CD8-positive, alpha-beta memory T cell (primary cell): ENCODE measurements at regions not wholly inside any gene's neighbourhood (a gene's known extent, or its start where the extent isn't known, plus 50 kb on each side); places are given as distances from the start of the nearest gene placed in this dataset.
"Not testable (repeated sequence)": the region's sequence is repeated elsewhere in the genome, so short reads cannot be mapped to it uniquely, and the experiment has no call there.

Source experiments
- CTCF ChIA-PET: fragments of 350-600 bp; sonication (Branson Sonifier 250); formaldehyde crosslinking; loops from one replicate; lab custom pipeline; 2021; ENCODE audit warnings: antibody characterized with exemption; lab: Charles Lee
- POLR2A ChIA-PET: fragments of 350-600 bp; sonication (Branson Sonifier 250); formaldehyde crosslinking; loops from one replicate; lab custom pipeline; 2021; ENCODE audit warnings: antibody characterized with exemption; lab: Charles Lee
- DNase-seq, 5 donors: peaks; one replicate each; pipeline versions ENCODE4 v3.0.0 to v3.0.0-alpha.2; 2020 to 2022; ENCODE audit warnings: mixed read lengths in 1 of 5
- H3K27ac ChIP-seq: one replicate; pipeline ENCODE4 v1.7.0; 2013; ENCODE audit warnings: low read depth, mild to moderate bottlenecking, low read length, moderate library complexity
- H3K27me3 ChIP-seq: 2 replicates; pipeline ENCODE4 v1.7.0; 2013; ENCODE audit warnings: low read length, mild to moderate bottlenecking; ENCODE audit not compliant: insufficient read depth, poor library complexity, severe bottlenecking
- H3K36me3 ChIP-seq: 2 replicates; pipeline ENCODE4 v1.7.0; 2013; ENCODE audit warnings: mild to moderate bottlenecking, low read length, moderate library complexity; ENCODE audit not compliant: insufficient read depth
- H3K4me1 ChIP-seq: 2 replicates; pipeline ENCODE4 v1.7.0; 2013; ENCODE audit warnings: mild to moderate bottlenecking, low read length, moderate library complexity; ENCODE audit not compliant: insufficient read depth
- H3K4me3 ChIP-seq: 2 replicates; pipeline ENCODE4 v1.7.0; 2013; ENCODE audit warnings: mild to moderate bottlenecking, low read length
- H3K9me3 ChIP-seq: 2 replicates; pipeline ENCODE4 v1.7.0; 2013; ENCODE audit warnings: mild to moderate bottlenecking, low read length
- H3K27ac Mint-ChIP-seq, 8 donors: one replicate each; pipeline ENCODE4 v1.8.0; 2020 to 2021; ENCODE audit warnings: mixed read lengths in 8 of 8, mild to moderate bottlenecking in 6 of 8, inconsistent platforms in 3 of 8, moderate library complexity in 3 of 8
- H3K27me3 Mint-ChIP-seq, 2 donors: one replicate each; pipeline ENCODE4 v1.8.0; 2020 to 2021; ENCODE audit warnings: mixed read lengths in 2 of 2, mild to moderate bottlenecking in 1 of 2, moderate library complexity in 1 of 2
- H3K36me3 Mint-ChIP-seq, 3 donors: one replicate each; pipeline ENCODE4 v1.8.0; 2020 to 2021; ENCODE audit warnings: mixed read lengths in 3 of 3, inconsistent platforms in 1 of 3, mild to moderate bottlenecking in 1 of 3
- H3K4me1 Mint-ChIP-seq, 3 donors: one replicate each; pipeline ENCODE4 v1.8.0; 2020 to 2021; ENCODE audit warnings: mixed read lengths in 3 of 3, inconsistent platforms in 1 of 3, mild to moderate bottlenecking in 1 of 3
- H3K4me3 Mint-ChIP-seq, 7 donors: one replicate each; pipeline ENCODE4 v1.8.0; 2020 to 2021; ENCODE audit warnings: mixed read lengths in 7 of 7, mild to moderate bottlenecking in 6 of 7, moderate library complexity in 4 of 7, inconsistent platforms in 2 of 7
- H3K9me3 Mint-ChIP-seq, 5 donors: one replicate each; pipeline ENCODE4 v1.8.0; 2020 to 2022; ENCODE audit warnings: mixed read lengths in 5 of 5, mild to moderate bottlenecking in 3 of 5, moderate library complexity in 2 of 5, inconsistent platforms in 1 of 5

DNA sequence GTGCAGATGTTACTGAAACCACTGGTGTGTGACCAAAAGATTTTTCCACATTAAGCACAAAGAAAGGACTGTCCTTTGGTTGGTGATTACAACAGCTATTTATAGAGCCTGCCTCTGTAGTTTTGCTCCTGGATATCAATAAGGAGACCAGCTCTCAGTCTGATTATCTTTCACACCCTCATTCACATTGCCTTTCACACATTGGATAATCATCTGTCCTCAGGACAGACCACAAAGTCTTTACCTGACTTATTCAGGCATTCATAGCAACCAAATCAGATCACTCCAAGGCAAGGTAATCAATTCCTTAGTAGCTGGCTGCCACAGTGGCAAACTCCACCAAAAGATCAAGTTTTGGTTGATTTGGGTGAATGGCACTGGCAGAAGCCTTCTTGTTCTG lies 59.6 kb upstream of the CPSF6 start:
- H3K9me3 ChIP-seq = no peaks in the 10 kb centered on the region
- no peaks in the 10 kb centered on the region for H3K4me1 ChIP-seq
- DNase-seq = no peak
- H3K27me3 ChIP-seq = no peaks in the 10 kb centered on the region
- POLR2A ChIA-PET = no interaction called here
- no peaks in the 10 kb centered on the region for H3K36me3 ChIP-seq
- peaks cover 0 to 4% of the 10 kb centered on the region in 2 donors for H3K27me3 Mint-ChIP-seq
- peaks cover 0 to 4% (median 0%) of the 10 kb centered on the region in 3 donors for H3K36me3 Mint-ChIP-seq
- no peaks in the 10 kb centered on the region for H3K4me1 Mint-ChIP-seq
- no peak overlapping the region for H3K27ac ChIP-seq
- no peak overlapping the region for H3K4me3 Mint-ChIP-seq
- H3K9me3 Mint-ChIP-seq = peaks cover 0 to 1% (median 0%) of the 10 kb centered on the region in 5 donors
- CTCF ChIA-PET = no interaction called here
- no peak overlapping the region for H3K27ac Mint-ChIP-seq
- H3K4me3 ChIP-seq = no peak overlapping the region

DNA sequence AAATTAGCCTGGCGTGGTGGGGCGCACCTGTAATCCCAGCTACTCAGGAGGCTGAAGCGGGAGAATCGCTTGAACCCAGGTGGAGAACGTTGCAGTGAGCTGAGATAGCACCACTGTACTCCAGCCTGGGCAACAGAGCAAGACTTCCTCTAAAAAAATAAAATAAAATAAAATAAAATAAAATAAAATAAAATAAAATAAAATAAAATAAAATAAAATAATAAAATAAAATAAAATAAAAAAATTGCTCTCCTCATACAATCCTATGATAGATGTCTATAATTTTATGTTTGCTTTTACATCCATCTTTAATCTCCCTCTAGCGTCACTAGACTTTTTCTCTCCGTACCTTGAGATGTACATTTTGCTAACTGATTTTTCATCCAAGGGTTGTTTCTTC lies 51.8 kb upstream of the CPSF6 start:
- H3K4me1 Mint-ChIP-seq, H3K27ac ChIP-seq, H3K4me3 Mint-ChIP-seq, POLR2A ChIA-PET, H3K9me3 ChIP-seq, H3K4me3 ChIP-seq, H3K27me3 Mint-ChIP-seq, CTCF ChIA-PET, DNase-seq, H3K36me3 ChIP-seq, H3K27me3 ChIP-seq, H3K4me1 ChIP-seq, H3K27ac Mint-ChIP-seq: not testable (repeated sequence)
- H3K9me3 Mint-ChIP-seq = peaks cover 8 to 18% (median 13%) of the 10 kb centered on the region in 5 donors
- peaks cover 0 to 16% (median 0%) of the 10 kb centered on the region in 3 donors for H3K36me3 Mint-ChIP-seq

DNA sequence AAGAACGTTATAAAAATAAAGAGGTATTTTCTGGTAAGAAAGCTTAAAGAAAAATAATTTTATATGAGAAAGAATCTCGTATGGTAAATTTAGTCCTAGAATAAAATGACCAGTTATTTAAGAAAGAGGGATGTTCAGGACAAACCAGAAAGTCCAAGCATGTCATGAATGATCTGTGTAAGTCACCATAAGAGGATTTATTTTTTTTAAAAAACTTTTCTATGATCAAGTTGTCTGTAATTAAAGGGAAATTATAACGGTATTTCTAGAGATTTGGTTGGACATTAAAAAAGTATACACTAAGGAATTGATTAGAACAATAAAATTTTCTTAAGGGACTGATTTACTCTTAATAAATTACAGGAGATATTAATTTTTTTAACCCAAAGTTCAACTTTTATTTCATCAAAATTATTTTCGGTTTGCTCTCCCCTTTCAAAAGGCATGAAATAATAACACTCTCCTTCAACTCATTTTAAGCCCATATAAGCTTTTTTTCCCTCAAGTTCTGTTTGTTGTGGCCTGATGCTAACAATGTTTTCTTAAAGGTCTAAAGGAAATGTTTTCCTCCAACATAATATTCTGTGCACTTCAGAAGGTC lies 49.9 kb upstream of the CPSF6 start:
- Mint-ChIP-seq H3K27me3 (peaks cover 5% of the 10 kb centered on the region in 2 donors), H3K36me3 (peaks cover 0 to 16% (median 0%) of the 10 kb centered on the region in 3 donors), H3K4me3 (no peak overlapping the region), H3K4me1 (no peaks in the 10 kb centered on the region), H3K27ac (no peak overlapping the region), H3K9me3 (peaks cover 8 to 18% (median 13%) of the 10 kb centered on the region in 5 donors)
- no peaks in the 10 kb centered on the region for H3K36me3 ChIP-seq
- POLR2A ChIA-PET = no interaction called here
- no peaks in the 10 kb centered on the region for H3K4me1 ChIP-seq
- H3K4me3 ChIP-seq = no peak overlapping the region
- no peaks in the 10 kb centered on the region for H3K27me3 ChIP-seq
- CTCF ChIA-PET = interaction anchor here (1.5 kb wide), 1 partner anchor 33 kb away, joined by 3 read pairs; no protein-coding TSS in a partner anchor
- no peaks in the 10 kb centered on the region for H3K9me3 ChIP-seq
- no peak for DNase-seq
- no peak overlapping the region for H3K27ac ChIP-seq
